NT2/D1 (cell line): ENCODE measurements at regions not wholly inside any gene's neighbourhood (a gene's known extent, or its start where the extent isn't known, plus 50 kb on each side); places are given as distances from the start of the nearest gene placed in this dataset.

Source experiments
- SUZ12 ChIP-seq: IDR thresholded peaks from 2 replicates; pipeline ENCODE4 v1.6.1; 2011; ENCODE audit not compliant: insufficient read length, insufficient read depth; ENCODE audit errors: extremely low read depth
- YY1 ChIP-seq: IDR thresholded peaks from 2 replicates; pipeline ENCODE4 v1.6.1; 2011; ENCODE audit not compliant: insufficient read length, insufficient read depth
- ZNF274 ChIP-seq: IDR thresholded peaks from 2 replicates; pipeline ENCODE4 v1.6.1; 2011; ENCODE audit warnings: mild to moderate bottlenecking, low read depth, low read length

GRCh38 chrY:14328677-14329345 is 195.5 kb upstream of the NLGN4Y start:
- TF ChIP-seq YY1 (no peak), ZNF274 (no peak), SUZ12 (no peak)
